Transverse colon (tissue), 4 donors: ENCODE measurements at regions not wholly inside any gene's neighbourhood (a gene's known extent, or its start where the extent isn't known, plus 50 kb on each side); places are given as distances from the start of the nearest gene placed in this dataset.

Experiments
- DNase-seq: peaks from one replicate; pipeline ENCODE4 v3.0.0-alpha.2; 2019
- H3K27ac ChIP-seq, 4 donors: fragments of 200-600 bp; sonication (generic); 2 replicates each; pipeline ENCODE4 v1.5.1; 2016 to 2018; ENCODE audit warnings: inconsistent platforms in 4 of 4
- H3K27me3 ChIP-seq: fragments of 200-600 bp; sonication (generic); 2 replicates; pipeline ENCODE4 v1.5.1; 2017; ENCODE audit warnings: inconsistent platforms
- H3K36me3 ChIP-seq, 4 donors: fragments of 200-600 bp; sonication (generic); 2 replicates each; pipeline ENCODE4 v1.5.1; 2017 to 2019; ENCODE audit warnings: inconsistent platforms in 4 of 4
- H3K4me1 ChIP-seq, 4 donors: fragments of 200-600 bp; sonication (generic); 2 replicates each; pipeline ENCODE4 v1.5.1; 2017 to 2020; ENCODE audit warnings: inconsistent platforms in 4 of 4
- H3K4me3 ChIP-seq, 4 donors: fragments of 200-600 bp; sonication (generic); 1 replicate in 1 of 4; 2 replicates in 3 of 4; pipeline versions ENCODE4 v1.5.1 to v1.6.1; 2017 to 2019; ENCODE audit warnings: inconsistent platforms in 4 of 4
- H3K9me3 ChIP-seq, 2 donors: fragments of 200-600 bp; sonication (generic); 2 replicates each; pipeline ENCODE4 v1.5.1; 2017 to 2019; ENCODE audit warnings: inconsistent platforms in 2 of 2
- EP300 ChIP-seq: sonication (generic); formaldehyde crosslinking; IDR thresholded peaks from one replicate; pipeline ENCODE4 v1.6.1; 2017; ENCODE audit warnings: antibody characterized with exemption, low read depth
- POLR2A ChIP-seq: fragments of 450-650 bp; IDR thresholded peaks from one replicate; pipeline ENCODE4 v1.6.1; 2016; ENCODE audit warnings: antibody characterized with exemption, mild to moderate bottlenecking, moderate library complexity
- POLR2AphosphoS5 ChIP-seq, 3 donors: sonication (generic); formaldehyde crosslinking; IDR thresholded peaks; one replicate each; pipeline ENCODE4 v1.6.1; 2016; ENCODE audit warnings: antibody characterized with exemption in 3 of 3
- WGBS, 2 donors: methylation state at CpG; one replicate each; pipeline ENCODE4 v1.1.5; 2018; ENCODE audit warnings: low coverage in 1 of 2; 5-methylcytosine and 5-hydroxymethylcytosine counted together
- in situ Hi-C, 4 donors: fragments of 200-750 bp; cut with MboI; loops; one replicate each; pipeline versions ENCODE4 v1.15.0 to v1.15.1; 2017; ENCODE audit warnings: low sequenced_read_pairs in 3 of 4, low pct_ligation_motif_present in 1 of 4, low pct_unique_long_range_greater_than_20kb in 1 of 4
- intact Hi-C: fragments of 100-400 bp; cut with DNase I; formaldehyde crosslinking; loops from one replicate; pipeline ENCODE4 v1.15.1; 2023; ENCODE audit warnings: low total_unique reads
- TF ChIP-seq, protein P1 (sequence below), 5 experiments: fragments of 200-600 bp in 3 of 5; fragments of 450-650 bp in 2 of 5; sonication (generic) in 3 of 5; IDR thresholded peaks; 1 replicate in 2 of 5; 2 replicates in 3 of 5; pipeline ENCODE4 v1.5.1; 2016 to 2017; ENCODE audit warnings: antibody characterized with exemption in 5 of 5, inconsistent platforms in 3 of 5, mild to moderate bottlenecking in 2 of 5, moderate library complexity in 1 of 5

- no peaks in the 10 kb centered on the region for H3K36me3 ChIP-seq
- WGBS, 2 donors = 54 to 67% methylated on average over 1 of the region's 1 CpG
- H3K27me3 ChIP-seq = peaks cover 6% of the 10 kb centered on the region
- no peaks in the 10 kb centered on the region for H3K4me1 ChIP-seq
- TF ChIP-seq POLR2A (no peak), POLR2AphosphoS5 (IDR thresholded peaks at IDR 0.05) (no peak), EP300 (no peak)
- TF ChIP-seq, protein P1, sequence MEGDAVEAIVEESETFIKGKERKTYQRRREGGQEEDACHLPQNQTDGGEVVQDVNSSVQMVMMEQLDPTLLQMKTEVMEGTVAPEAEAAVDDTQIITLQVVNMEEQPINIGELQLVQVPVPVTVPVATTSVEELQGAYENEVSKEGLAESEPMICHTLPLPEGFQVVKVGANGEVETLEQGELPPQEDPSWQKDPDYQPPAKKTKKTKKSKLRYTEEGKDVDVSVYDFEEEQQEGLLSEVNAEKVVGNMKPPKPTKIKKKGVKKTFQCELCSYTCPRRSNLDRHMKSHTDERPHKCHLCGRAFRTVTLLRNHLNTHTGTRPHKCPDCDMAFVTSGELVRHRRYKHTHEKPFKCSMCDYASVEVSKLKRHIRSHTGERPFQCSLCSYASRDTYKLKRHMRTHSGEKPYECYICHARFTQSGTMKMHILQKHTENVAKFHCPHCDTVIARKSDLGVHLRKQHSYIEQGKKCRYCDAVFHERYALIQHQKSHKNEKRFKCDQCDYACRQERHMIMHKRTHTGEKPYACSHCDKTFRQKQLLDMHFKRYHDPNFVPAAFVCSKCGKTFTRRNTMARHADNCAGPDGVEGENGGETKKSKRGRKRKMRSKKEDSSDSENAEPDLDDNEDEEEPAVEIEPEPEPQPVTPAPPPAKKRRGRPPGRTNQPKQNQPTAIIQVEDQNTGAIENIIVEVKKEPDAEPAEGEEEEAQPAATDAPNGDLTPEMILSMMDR (IDR thresholded peaks at IDR 0.05) = no peak
- intact Hi-C loops (no loop called here), in situ Hi-C loops (no loop called here)
- no peak overlapping the region for H3K4me3 ChIP-seq
- no peak for DNase-seq
- no peak overlapping the region for H3K27ac ChIP-seq
- no peaks in the 10 kb centered on the region for H3K9me3 ChIP-seq
These were observed 56.1 kb upstream of the ACAN start for GRCh38 chr15:88747111-88747510.

DNA sequence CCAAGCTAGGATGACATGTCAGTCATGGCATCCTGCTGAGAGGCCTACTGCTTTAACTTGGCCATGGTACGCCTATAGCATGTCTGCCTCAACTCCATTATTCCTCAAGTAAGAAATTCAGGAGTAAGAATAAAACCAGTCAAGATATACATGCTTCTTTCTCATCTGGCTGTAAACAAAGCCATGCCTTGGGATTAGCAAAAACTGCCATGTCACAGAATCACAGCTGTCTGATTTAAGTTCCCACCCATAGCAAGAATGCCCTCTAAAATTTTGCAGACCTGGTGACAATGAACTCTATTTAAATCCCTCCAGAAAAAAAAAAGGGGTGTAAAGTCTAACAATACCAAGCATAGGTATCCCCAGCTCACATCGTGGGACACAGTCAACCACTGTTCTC is 55.6 kb upstream of the ACAN start:
- Histone ChIP-seq H3K4me1 (no peaks in the 10 kb centered on the region), H3K27me3 (peaks cover 4% of the 10 kb centered on the region), H3K36me3 (no peaks in the 10 kb centered on the region), H3K27ac (no peak overlapping the region), H3K4me3 (no peak overlapping the region), H3K9me3 (no peaks in the 10 kb centered on the region)
- in situ Hi-C loops = no loop called here
- intact Hi-C loops = no loop called here
- 73 to 85% methylated on average over 2 of the region's 2 CpGs for WGBS, 2 donors
- no peak for DNase-seq
- TF ChIP-seq POLR2A (no peak), EP300 (no peak), POLR2AphosphoS5 (IDR thresholded peaks at IDR 0.05) (no peak)
- TF ChIP-seq, protein P1 (IDR thresholded peaks at IDR 0.05) = no peak

DNA sequence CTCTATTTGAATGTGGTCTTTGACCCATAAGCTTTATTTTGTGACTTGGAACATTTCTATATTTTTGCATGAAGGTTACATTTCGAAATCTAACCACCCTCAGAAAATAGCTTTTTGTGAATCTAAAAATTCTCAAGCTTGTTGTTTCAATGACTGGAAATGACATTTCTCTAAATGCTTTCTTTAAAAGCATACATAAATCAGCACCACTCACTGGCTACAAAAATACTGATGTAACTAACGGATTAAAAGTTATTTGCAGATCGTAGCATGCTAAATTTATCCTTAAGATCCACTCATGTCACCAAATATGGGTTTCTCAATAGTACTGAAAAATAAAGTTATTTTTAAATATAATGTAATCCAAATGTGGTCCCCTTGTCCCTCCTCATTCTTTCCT is 55.2 kb upstream of the ACAN start:
- no peaks in the 10 kb centered on the region for H3K9me3 ChIP-seq
- 60 to 80% methylated on average over 3 of the region's 3 CpGs for WGBS, 2 donors
- TF ChIP-seq POLR2AphosphoS5 (IDR thresholded peaks at IDR 0.05) = no peak
- no peak for TF ChIP-seq POLR2A
- TF ChIP-seq EP300 = no peak
- TF ChIP-seq, protein P1 (IDR thresholded peaks at IDR 0.05) = no peak
- peaks cover 4% of the 10 kb centered on the region for H3K27me3 ChIP-seq
- H3K4me1 ChIP-seq = no peaks in the 10 kb centered on the region
- no peak for DNase-seq
- H3K36me3 ChIP-seq = no peaks in the 10 kb centered on the region
- in situ Hi-C loops = no loop called here
- no peak overlapping the region for H3K27ac ChIP-seq
- intact Hi-C loops = no loop called here
- no peak overlapping the region for H3K4me3 ChIP-seq

DNA sequence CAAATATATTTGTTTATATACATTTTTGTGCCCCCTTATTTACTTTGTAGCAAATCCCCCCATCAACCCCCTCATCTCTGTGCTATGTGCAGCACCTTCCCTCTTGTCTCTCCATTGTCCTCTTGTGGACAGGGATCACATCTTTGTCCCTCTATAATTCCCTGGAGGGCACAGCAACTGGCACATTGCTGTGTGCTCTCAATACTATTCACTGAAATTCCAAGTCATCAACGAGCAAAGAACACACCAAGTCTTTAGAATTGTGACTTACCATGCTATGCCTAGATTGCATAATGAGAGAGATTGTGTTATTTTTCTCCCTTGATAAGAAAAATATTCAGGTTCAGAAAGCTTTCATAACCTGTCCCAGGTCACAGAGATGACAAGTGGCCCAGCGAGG is 54.6 kb upstream of the ACAN start:
- in situ Hi-C loops = no loop called here
- H3K4me3 ChIP-seq = no peak overlapping the region
- H3K4me1 ChIP-seq = no peaks in the 10 kb centered on the region
- H3K27ac ChIP-seq = no peak overlapping the region
- intact Hi-C loops = no loop called here
- H3K27me3 ChIP-seq = peaks cover 4% of the 10 kb centered on the region
- WGBS, 2 donors = 58 to 63% methylated on average over 2 of the region's 2 CpGs
- H3K36me3 ChIP-seq = no peaks in the 10 kb centered on the region
- no peak for DNase-seq
- H3K9me3 ChIP-seq = no peaks in the 10 kb centered on the region
- no peak for TF ChIP-seq POLR2AphosphoS5 (IDR thresholded peaks at IDR 0.05)
- TF ChIP-seq, protein P1 (IDR thresholded peaks at IDR 0.05) = no peak
- TF ChIP-seq EP300 = no peak
- TF ChIP-seq POLR2A = no peak
